ENCODE measurements at regions not wholly inside any gene's neighbourhood (a gene's known extent, or its start where the extent isn't known, plus 50 kb on each side); places are given as distances from the start of the nearest gene placed in this dataset.

DNA sequence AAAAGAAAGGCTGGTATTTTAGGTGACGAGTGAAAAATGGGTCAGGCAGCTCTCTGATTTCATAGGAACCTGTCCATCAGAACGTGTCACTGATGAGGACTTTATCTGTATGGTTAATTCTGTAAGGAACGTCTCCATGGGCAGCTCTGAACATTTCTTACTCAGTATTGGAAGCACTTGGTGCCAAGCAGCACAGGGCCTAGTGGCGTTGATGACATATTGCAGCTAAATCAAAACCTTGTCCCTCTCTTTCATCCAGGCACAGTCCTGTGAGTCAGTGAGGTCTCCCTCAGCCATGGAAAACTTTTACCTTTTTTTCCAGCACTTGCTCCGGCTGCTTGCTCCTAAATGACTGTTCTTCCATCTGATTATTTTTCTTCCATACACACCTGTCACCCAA is 301.9 kb downstream of the DHX15 start:
- H3K36me3 Mint-ChIP-seq, result no peaks in the 10 kb centered on the region

DNA sequence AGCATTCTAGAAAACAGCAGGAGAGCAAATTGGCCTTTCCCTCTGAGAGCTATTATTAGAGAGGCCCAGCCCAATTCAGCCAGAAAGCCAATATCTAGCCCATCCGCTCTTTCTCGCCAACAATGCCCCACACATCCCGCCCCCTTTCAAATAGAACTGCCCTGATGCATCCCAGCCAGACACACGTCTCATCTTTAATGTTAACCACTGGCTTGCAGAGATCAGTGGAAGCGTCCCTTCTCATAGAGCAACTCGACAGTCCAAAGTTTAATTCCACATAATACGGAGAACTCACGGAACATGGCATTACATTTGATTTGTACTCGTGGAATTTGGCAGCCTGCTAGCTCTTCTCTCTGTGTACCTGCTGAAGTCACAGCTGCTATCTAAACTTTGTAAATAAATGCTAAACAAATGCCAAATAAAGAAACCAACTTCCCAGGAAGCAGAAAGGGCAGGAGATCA is 304.4 kb downstream of the DHX15 start:
- ATAC-seq (no peak), DNase-seq (ENCODE audit: low spot score in 2 of 2) (no peak)
- H3K9me3 Mint-ChIP-seq, result no peaks in the 10 kb centered on the region
- no peak overlapping the region for H3K27ac Mint-ChIP-seq
- H3K36me3 Mint-ChIP-seq, result no peaks in the 10 kb centered on the region

More for the DNA sequence above, 301.9 kb downstream of the DHX15 start:
- Mint-ChIP-seq H3K9me3 (no peaks in the 10 kb centered on the region), H3K27ac (no peak overlapping the region)
- ATAC-seq, result no peak
- DNase-seq (ENCODE audit: low spot score in 2 of 2), result no peak

DNA sequence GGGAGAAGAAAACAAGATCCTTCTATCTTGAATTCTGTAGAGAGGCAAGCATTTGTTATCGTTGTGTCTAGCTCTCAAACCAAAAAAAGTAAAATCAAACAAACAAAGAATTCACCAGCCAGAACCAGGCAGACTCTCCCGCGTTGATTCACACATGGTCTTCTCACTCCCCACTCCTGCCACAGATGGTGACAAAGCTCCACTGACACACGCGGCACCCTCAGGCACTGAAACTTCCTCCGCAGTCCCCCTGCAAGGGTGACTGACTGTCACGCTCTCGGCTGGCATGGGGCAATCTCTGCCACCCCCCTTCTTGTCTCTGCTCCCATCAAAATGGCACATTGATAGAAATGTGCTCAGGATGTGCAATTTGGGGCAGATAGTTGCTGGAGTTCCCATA is 304.9 kb downstream of the DHX15 start:
- no peak for ATAC-seq
- no peaks in the 10 kb centered on the region for H3K36me3 Mint-ChIP-seq

DNA sequence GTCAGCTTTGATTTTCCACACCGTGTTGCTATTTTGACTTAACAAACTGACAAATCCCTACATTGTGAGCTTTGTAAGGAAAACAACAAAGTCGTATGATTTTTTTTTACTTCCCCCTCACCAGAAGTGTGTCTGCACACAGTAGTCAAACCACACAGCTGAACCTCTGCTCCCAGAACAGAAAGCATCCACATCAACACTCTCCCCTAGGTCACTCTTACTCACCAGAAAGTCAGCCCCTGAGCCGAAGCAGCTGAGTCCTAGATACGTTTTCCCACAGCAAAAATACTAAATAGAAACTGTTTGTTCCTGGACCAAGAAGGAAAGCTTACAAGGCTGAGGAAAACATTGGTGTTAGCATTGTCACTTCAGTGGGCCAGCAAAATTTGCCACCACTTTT is 305.7 kb downstream of the DHX15 start:
- ATAC-seq, result no peak

More for the DNA sequence above, 304.9 kb downstream of the DHX15 start:
- Mint-ChIP-seq H3K27ac (no peak overlapping the region), H3K9me3 (no peaks in the 10 kb centered on the region)
- DNase-seq (ENCODE audit: low spot score in 2 of 2), result no peak

DNA sequence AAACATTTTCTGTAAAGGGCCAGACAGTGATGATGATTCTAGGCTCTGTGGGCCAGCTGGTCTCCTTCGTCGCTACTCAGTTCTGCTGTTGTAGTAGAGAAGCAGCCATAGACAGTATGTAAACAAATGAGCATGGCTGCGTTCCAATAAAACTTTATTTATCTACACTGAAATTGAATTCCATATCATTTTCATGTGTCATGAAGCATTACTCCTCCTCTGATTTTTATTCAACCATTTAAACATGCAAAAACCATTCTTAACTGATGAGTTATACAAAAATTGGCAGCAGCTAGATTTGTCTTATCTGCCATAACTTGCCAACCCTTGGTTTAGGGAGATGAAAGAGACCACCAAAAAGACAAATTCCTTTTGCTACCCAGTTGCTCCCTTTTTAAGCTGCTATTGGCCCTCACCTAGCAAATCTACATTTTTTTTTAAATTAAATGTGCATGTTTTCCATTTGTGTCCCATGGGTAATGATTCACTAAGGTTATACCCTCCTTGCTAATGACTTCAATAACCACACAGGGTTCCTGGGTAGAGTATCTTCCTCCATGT is 309.9 kb downstream of the DHX15 start:
- H3K36me3 Mint-ChIP-seq, result no peaks in the 10 kb centered on the region
- no peak for ATAC-seq

More for the DNA sequence above, 305.7 kb downstream of the DHX15 start:
- Mint-ChIP-seq H3K27ac (no peak overlapping the region), H3K9me3 (no peaks in the 10 kb centered on the region), H3K36me3 (no peaks in the 10 kb centered on the region)
- DNase-seq (ENCODE audit: low spot score in 2 of 2), result no peak

DNA sequence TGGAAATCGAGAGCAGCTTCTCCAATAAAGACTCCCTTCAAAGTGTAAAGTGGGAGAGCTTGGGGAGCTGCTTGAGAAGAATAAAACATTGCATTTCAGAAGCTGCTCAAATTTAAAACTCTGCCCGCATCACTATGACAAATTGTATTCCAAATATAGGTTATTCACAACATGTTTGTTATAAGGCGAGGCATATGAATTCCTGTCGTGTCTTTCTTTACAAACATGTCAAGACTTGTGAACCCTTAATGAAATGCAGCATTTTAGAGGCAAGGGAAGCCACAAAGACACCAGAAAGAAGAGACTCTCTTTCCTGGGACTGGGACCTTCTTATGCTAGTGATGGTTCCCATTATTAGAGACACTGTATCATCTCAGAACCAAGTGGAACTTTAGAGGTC is 311.2 kb downstream of the DHX15 start:
- no peak for ATAC-seq
- no peak for DNase-seq (ENCODE audit: low spot score in 2 of 2)
- Mint-ChIP-seq H3K27ac (no peak overlapping the region), H3K36me3 (no peaks in the 10 kb centered on the region), H3K9me3 (no peaks in the 10 kb centered on the region)

More for the DNA sequence above, 309.9 kb downstream of the DHX15 start:
- no peak for DNase-seq (ENCODE audit: low spot score in 2 of 2)
- Mint-ChIP-seq H3K9me3 (no peaks in the 10 kb centered on the region), H3K27ac (no peak overlapping the region)

DNA sequence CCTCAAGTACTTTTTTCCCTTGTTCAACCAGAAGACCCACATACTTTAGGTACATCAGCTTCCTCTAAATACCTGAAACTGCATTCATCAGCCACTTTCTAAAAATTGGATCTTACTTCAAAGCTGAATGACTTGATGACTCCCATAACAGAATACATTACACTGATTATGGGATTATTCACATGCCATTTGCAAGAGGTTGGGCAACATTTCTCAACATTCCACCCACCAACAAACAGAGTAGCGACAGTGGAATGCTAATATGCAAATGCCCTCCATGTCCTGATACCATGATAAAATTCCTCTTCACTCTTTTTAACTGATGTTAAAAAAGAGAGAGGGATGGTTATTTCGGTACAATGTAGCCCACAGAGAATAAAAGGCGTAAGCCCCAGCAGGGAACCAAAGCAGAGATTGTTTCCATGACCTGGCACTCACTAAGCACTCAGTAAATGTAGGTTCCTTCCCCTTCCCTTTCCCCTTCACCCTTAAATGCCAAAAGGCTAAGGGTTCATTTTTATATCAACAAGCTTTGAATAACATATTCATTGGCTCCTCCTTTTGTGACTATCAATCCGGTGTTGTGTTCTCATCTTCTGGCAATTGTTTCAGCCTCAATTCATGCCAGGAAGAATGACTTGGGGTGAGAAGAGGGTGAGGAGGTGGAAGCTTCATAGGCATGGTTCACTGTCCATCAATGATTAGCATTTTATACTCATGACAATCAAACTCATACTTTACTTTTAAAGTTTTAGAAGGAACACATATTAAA is 317.2 kb downstream of the DHX15 start:
- H3K27ac Mint-ChIP-seq, result no peak overlapping the region
- no peaks in the 10 kb centered on the region for H3K36me3 Mint-ChIP-seq
- peaks cover 0 to 12% of the 10 kb centered on the region in 2 donors for H3K9me3 Mint-ChIP-seq
- ATAC-seq (no peak), DNase-seq (ENCODE audit: low spot score in 2 of 2) (no peak)

DNA sequence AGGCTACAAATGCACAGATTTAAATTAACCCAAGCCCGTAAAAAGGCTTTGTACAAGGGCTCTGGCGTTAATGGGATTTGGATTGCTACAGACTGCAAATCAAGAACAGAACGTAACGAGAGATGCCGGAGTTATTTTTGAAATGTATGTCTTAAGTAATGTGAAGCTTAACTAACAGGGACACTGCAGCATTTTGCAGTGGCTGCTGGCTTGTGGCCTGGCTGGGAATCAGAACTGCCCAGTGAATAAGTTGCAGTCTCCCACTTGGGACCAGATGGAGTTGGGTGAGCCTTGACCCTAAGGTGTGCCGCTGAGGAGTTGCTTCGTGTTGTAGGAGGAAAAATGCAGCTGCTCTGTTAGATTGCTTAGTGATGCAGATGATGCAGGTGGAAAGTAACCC is 318.4 kb downstream of the DHX15 start:
- no peak overlapping the region for H3K27ac Mint-ChIP-seq
- H3K9me3 Mint-ChIP-seq, result peaks cover 0 to 12% of the 10 kb centered on the region in 2 donors
- no peak for DNase-seq (ENCODE audit: low spot score in 2 of 2)
- no peak for ATAC-seq
- H3K36me3 Mint-ChIP-seq, result no peaks in the 10 kb centered on the region

DNA sequence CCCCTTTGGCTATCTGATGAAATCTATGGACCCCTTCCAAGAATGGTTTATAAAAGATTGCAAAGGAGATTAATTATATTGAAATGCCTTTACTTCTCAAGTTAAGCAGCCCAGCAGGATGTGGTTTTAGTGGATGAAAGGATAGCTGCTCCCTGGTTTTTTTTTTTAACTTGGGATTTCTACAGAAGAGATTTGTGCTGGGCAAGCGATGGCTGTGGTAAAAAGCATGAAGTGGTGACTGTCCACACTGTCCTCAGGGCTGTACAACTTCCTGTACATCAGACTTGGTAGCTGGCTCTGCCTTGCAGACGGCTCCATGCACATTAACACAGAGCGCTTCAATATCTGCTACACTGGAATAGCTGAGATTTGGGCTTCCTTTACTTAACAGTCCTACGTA is 321.7 kb downstream of the DHX15 start:
- Mint-ChIP-seq H3K9me3 (peaks cover 0 to 15% of the 10 kb centered on the region in 2 donors), H3K27ac (no peak overlapping the region), H3K36me3 (no peaks in the 10 kb centered on the region)
- no peak for ATAC-seq
- no peak for DNase-seq (ENCODE audit: low spot score in 2 of 2)

DNA sequence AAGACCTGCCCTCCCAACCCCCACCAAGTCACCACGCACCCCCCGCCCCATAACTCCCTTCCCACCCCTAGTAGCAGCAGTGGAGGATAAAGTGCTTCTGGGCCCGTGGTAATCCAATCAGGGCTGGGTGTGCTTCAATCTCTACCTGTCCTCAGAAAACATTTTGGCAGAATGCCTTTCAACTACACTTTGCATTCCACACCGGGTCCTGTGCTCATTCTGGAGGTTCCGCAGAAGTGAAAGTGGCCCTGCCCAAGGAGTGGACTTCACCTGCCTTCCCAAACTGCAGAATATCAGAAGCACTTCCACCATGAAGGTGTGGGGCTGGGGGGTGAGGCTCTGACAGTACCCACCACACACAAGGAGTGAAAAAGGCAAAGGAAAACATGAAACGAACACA is 322.3 kb downstream of the DHX15 start:
- Mint-ChIP-seq H3K9me3 (peaks cover 0 to 15% of the 10 kb centered on the region in 2 donors), H3K27ac (no peak overlapping the region), H3K36me3 (no peaks in the 10 kb centered on the region)
- ATAC-seq (no peak), DNase-seq (ENCODE audit: low spot score in 2 of 2) (no peak)

DNA sequence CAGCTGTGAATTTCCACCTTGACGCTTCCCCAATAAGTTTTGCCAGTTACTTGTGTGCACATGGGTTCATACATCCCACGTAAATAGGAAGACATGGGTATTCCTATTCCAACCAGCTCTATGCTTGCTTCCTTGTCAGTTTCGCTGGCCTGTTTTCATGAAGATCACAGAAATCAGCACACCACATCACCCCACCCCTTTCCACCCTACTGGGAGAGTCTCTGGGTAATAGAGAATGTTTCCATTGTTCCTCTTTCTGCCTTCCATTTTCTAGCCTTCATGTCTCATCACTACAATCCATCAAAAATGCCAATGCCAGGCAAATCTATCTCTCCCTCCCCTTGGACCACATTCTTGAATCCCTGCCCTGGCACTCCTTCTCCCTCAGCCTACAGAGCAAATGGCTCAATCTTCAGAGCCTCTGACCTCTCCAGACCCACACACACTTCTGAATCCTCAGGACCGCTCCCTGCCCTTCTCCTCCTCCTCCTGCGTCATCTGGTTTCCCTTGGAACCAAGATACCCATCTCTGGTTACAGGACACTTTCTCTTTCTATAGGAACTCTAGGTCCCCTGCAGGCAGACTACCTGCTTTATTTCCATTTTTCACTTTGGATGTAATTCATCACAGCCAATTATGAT is 323.3 kb downstream of the DHX15 start:
- no peak for ATAC-seq
- Mint-ChIP-seq H3K9me3 (peaks cover 0 to 15% of the 10 kb centered on the region in 2 donors), H3K36me3 (no peaks in the 10 kb centered on the region), H3K27ac (no peak overlapping the region)
- no peak for DNase-seq (ENCODE audit: low spot score in 2 of 2)

DNA sequence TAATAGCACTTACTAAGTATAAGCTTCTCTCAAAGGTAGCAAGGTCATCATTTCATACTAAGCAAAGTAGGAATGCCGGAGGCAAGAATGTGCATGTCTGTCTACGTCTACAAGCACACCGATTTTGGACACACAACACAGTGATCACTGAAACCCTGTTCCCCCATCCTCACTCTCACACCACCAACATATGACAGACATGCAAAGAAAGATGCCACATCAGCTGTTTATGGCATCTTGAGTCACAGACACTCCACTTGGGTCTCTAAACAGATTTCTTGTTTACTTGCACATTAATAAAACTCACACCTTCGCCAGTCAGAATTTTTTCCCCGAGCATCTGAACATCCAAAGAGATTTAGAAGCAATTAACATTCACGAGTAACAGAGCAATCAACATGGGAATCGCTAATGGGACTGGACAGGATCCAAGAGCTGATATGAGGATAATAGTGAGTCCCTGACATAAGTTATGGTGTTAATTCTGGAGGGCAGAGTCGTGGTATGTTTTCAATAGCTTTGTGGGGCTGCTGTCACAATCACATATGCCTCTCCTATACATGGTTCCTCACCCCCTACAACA is 324.1 kb downstream of the DHX15 start:
- H3K36me3 Mint-ChIP-seq, result no peaks in the 10 kb centered on the region
- ATAC-seq (no peak), DNase-seq (ENCODE audit: low spot score in 2 of 2) (no peak)
- peaks cover 0 to 11% of the 10 kb centered on the region in 2 donors for H3K9me3 Mint-ChIP-seq
- H3K27ac Mint-ChIP-seq, result no peak overlapping the region

DNA sequence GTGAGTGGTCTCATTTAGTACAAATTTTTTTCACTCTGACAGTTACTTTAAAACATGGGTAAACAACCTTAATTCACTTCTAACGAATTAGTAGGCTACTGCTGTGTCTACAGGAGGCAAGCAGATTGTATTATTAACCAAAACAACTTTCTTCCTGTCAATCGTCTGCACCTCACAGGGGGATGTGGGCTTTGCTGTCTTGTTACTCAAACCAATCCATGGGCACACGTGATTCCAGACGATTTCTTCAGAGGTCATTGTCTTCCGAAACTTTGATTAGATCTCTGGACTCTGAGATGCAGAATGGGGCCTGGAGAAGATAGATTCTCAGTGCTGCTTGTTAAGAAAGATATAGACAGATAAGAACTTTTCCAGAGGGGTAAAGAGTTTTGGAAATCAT is 327.8 kb downstream of the DHX15 start:
- Mint-ChIP-seq H3K27ac (no peak overlapping the region), H3K36me3 (no peaks in the 10 kb centered on the region), H3K9me3 (peaks cover 0 to 3% of the 10 kb centered on the region in 2 donors)
- ATAC-seq, result no peak
- no peak for DNase-seq (ENCODE audit: low spot score in 2 of 2)

DNA sequence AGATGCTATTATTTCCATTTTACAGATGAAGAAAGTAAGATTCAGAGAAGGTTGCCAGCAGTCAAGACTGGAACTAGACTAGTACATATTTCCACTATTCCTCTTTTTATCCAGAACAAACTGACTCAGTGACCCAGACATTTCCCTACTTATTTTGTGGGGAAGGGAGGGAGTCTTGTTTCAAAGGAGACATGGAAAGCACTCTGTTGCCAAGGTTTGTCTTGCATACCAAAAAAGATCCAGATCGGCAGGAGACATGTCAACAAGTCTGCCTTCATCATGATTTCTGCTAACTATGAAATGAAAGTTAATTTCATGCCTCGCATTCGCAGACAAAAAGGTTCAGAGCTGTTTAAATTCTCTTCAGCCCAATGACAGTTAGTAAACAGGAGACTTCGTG is 328.3 kb downstream of the DHX15 start:
- Mint-ChIP-seq H3K36me3 (no peaks in the 10 kb centered on the region), H3K27ac (no peak overlapping the region), H3K9me3 (peaks cover 0 to 3% of the 10 kb centered on the region in 2 donors)
- DNase-seq (ENCODE audit: low spot score in 2 of 2) (no peak), ATAC-seq (no peak)

DNA sequence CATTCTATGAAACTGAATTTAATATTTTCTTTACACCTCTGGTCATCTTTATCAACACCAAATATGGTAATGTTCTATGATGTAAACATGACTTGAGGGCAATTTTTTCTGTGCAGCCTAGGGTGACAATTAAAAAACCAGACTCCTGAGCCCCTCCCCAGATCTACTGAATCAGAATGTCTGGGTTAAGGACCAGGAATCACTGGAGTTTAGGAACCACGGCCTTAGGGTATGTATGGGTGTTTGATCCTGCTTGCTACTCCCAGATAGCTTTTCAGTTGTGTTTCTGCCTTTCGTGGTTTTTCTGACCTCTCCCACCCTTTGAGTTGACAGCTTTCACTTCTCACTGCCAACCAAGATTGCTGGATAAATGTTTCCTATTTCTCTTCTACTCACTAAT is 332.2 kb downstream of the DHX15 start:
- no peak for DNase-seq (ENCODE audit: low spot score in 2 of 2)
- Mint-ChIP-seq H3K9me3 (no peaks in the 10 kb centered on the region), H3K36me3 (no peaks in the 10 kb centered on the region), H3K27ac (no peak overlapping the region)
- no peak for ATAC-seq

DNA sequence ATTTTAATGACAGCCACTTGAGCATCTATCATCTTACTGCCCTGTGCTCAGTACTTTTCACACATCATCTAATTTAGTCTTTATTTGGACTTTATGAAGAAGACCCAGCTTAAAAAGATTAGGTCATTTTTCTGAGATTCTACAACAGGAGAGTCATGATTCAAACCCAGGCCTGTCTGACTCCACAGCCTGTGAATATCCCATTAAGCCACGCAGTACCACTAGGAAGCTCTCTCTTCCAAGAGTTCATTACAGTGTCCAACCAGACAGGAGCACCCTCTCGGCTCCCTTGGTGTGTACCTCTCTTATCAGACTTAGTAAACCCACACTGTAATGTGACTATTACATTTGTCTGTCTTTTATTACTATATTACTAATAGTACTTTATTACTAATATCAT is 332.8 kb downstream of the DHX15 start:
- ATAC-seq (no peak), DNase-seq (ENCODE audit: low spot score in 2 of 2) (no peak)
- no peaks in the 10 kb centered on the region for H3K9me3 Mint-ChIP-seq
- no peak overlapping the region for H3K27ac Mint-ChIP-seq
- no peaks in the 10 kb centered on the region for H3K36me3 Mint-ChIP-seq

DNA sequence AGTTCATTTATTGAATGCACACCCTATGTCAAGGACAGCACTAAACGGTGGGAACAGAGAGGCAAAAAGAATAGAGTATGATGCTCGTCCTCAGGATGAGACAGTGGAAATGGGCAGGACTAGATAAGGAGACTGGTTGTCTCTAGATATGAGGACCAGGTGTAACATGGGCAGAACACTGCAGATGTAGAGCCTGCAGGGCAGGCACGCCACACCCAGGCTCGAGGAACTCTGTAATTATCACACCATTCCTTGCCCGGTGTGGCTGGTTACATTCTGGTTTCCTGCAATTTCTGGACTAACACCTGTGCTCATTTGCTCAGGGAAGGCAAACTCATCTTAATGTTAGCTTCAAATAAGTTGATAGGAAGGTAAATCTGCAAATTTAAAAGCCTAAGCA is 334.4 kb downstream of the DHX15 start:
- DNase-seq (ENCODE audit: low spot score in 2 of 2) (no peak), ATAC-seq (no peak)
- Mint-ChIP-seq H3K9me3 (no peaks in the 10 kb centered on the region), H3K27ac (no peak overlapping the region), H3K36me3 (no peaks in the 10 kb centered on the region)

Data from activated naive CD4-positive, alpha-beta T cell treated with anti-CD3 and anti-CD28 coated beads, Interleukin-2, amount 50 U/mL, for 72 hours (primary cell).